Fibroblast of skin of left biceps (primary cell): ENCODE measurements at regions not wholly inside any gene's neighbourhood (a gene's known extent, or its start where the extent isn't known, plus 50 kb on each side); places are given as distances from the start of the nearest gene placed in this dataset.
"Not testable (repeated sequence)": the region's sequence is repeated elsewhere in the genome, so short reads cannot be mapped to it uniquely, and the experiment has no call there.

Experiments used
- DNase-seq, 2 experiments: peaks; one replicate each; pipeline ENCODE4 v3.0.0-alpha.2; 2013; ENCODE audit warnings: low read depth in 2 of 2

GRCh38 chr3:26279091-26279490 lies 343.5 kb upstream of the LRRC3B start:
- DNase-seq: no peak

- DNase-seq: no peak
Observed at GRCh38 chr3:26280517-26280916, 342.1 kb upstream of the LRRC3B start.

DNA sequence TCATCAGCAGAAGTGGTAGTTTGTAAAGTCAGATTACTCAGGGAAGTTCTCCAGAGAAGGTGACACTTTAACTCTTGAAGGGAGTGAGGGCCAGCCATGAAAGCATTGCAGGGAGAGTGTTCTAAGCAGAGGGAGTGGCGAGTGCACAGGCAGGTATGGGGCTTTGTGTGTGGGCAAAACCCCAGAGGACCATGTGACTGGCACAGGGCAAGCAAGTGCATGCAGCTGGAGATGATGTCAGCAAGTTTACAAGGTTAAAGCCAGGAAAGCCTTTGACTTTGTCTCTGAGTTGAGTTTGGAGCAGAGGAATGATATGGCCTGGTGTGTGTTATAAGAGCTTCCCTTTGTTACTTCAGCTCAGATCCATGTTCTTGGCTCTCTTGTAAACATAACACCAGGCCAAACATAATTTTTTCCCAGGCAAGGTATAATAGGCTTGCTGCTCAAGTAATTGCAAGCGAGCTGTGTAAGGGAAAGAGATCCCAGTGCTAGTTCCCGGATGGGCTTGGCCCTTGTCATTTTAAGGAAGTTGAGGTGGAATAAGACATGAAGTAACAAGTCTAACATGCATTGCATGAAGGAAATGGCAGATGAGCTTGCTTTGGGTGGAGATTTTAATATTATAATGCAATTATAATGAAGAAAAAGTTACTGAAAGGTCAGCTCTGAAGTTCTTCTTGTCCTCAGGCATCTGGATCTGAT lies 341.1 kb upstream of the LRRC3B start:
- no peak for DNase-seq

- DNase-seq: not testable (repeated sequence)
Observed at GRCh38 chr3:26284503-26284902, 338.1 kb upstream of the LRRC3B start.

GRCh38 chr3:26291840-26292239 lies 330.7 kb upstream of the LRRC3B start:
- DNase-seq: no peak

DNA sequence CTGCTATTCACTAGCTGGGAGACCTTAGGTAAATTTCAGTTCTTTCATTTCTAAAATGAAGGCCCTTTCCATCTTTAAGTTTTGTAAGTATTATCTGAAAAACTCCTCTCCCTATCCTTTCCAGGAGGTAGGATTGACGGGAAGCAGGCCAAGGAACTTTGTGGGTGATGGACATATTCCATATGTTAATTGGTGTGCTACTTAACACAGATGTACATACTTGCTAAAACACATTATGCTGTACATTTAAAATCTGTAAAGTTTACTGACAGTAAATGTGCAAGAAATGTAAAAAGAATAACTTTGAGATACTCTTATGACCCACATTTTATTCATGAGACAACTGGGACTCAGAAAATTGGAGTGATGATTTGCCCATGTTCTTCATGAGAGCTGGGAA lies 329.8 kb upstream of the LRRC3B start:
- no peak for DNase-seq

- no peak for DNase-seq
Observed at GRCh38 chr3:26293329-26293844, 329.2 kb upstream of the LRRC3B start.

- no peak for DNase-seq
Observed at GRCh38 chr3:26307192-26307591, 315.4 kb upstream of the LRRC3B start.

- DNase-seq: no peak
Observed at GRCh38 chr3:26307787-26308186, 314.8 kb upstream of the LRRC3B start.

- DNase-seq: no peak
Observed at GRCh38 chr3:26308454-26308853, 314.1 kb upstream of the LRRC3B start.

GRCh38 chr3:26309536-26309935 lies 313.0 kb upstream of the LRRC3B start:
- DNase-seq: not testable (repeated sequence)

DNA sequence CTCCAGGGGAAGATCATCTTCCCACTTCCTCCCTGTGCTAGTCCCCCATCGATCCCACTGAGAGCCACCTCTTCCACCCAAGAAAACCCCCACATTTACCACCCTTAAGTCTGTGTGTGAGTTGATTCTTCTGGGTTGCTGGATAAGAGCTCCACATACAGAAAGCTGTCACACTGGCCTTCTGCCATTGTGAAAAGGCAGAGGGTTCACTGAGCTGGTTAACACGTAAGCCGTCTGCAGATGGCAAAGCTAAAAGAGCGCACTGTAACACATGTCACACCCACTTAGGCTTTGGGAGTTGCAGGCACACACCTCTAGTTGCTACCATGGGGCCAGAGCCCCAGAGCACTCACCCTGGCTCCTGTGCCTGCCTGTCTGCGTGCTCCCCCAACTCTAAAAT lies 309.8 kb upstream of the LRRC3B start:
- DNase-seq: no peak

DNA sequence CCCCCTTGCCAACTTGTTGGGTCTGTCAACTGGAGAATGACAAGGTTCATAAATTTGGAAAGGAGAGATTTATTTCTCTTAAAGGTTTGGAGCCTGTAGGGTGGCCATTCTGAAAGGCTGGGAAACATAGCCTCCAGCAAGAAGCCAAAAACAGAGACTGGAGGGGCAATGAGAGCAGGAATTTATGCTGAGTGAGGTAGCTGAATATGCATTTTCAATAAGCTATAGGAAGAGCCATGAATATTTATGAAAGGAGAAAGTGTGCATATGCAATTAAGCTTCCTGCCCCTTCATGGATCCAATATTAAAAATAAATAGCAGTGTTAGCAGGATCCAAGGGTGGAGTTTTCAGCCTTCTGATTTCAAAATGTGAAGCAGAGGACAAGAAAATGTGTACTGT lies 306.1 kb upstream of the LRRC3B start:
- no peak for DNase-seq

DNA sequence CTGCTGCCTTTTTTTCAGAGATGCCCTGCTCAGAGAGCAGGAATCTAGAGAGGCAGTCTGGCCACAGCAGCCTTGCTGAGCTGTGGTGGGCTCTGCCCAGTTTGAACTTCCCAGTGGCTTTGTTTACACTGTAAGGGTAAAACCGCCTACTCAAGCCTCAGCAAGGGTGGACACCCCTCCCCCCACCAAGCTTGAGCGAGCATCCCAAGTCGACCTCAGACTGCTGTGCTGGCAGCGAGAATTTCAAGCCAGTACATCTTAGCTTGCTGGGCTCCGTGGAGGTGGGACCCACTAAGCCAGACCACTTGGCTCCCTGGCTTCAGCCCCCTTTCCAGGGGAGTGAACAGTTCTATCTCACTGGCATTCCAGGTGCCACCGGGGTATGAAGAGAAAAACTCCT lies 298.8 kb upstream of the LRRC3B start:
- not testable (repeated sequence) for DNase-seq

DNA sequence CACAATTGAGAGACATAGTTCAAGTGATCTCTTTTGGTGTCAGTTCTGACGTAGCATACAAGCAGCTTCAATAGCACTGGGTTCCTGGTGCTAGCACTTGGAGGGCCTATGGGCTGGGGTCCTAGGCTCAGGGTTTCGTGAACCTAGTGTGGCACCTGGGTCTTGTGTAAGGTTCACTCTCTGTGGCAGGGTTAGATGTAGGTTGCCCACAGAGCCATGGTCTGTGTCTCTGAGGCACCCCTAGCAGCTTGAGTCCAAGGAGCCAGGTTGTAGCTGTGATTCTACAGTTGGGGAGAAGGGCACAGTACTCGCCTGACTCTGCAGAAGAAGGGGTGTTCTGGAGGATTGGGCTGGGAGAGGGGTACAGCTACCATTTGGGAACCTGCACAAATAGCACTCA lies 282.6 kb upstream of the LRRC3B start:
- DNase-seq: no peak

DNA sequence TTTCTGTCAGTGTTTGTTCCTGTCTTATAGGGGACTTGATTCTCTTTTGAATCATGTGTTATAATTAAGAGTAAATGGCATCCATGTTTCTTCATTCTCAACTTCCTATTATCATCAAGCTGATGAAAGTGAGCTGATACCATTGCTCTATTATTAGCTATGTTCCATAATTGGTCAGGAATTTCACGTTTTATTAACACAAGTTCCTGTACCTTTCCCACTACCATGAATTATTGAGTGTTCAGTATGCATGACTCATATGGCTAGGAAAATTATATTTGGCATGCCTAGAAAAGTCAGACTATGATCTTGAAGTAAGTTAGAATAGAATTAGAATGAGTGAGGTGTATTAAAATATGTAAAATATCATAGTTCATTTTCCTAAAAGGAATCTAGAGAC lies 278.9 kb upstream of the LRRC3B start:
- DNase-seq: no peak

DNA sequence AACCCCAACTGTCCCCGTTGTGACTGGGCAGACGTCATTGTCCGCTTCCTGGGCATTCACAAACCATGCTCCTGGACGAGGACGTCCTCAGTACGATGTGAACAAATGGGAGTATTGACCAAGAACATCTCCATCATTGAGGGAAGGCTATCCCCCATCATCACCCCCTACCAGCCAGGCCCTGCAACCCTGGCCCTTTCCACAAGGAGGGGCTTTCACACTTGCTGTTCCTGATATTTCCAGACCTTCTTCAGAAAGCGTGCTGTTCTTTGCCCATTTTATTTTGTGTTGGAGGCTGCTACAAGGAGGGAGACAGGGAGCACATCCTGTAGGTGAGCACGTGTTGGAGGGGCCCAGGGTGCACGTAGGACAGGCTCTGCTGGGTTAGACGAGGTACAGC lies 277.0 kb upstream of the LRRC3B start:
- DNase-seq: no peak

GRCh38 chr3:26346497-26346896 lies 276.1 kb upstream of the LRRC3B start:
- no peak for DNase-seq

- DNase-seq: no peak
Observed at GRCh38 chr3:26347150-26347549, 275.4 kb upstream of the LRRC3B start.

DNA sequence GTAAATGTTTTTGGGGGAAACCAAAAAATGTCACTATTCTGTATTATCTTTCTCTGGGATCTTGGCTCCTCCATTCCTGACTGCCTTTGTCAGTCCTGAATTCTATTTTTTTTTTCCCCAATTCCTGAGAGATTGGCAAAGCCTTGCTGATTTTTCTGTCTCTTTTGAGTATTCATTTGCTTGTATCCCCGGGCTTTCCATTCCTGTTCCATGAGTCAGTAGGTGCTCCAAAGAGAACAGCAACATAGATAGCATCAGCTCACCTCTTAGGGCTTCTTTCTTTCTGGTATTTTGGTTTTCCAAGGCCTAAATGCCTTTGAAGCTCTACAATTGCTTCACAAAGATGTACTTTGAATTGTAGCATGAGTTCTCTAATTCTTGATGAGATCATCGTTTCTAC lies 271.7 kb upstream of the LRRC3B start:
- DNase-seq: no peak

DNA sequence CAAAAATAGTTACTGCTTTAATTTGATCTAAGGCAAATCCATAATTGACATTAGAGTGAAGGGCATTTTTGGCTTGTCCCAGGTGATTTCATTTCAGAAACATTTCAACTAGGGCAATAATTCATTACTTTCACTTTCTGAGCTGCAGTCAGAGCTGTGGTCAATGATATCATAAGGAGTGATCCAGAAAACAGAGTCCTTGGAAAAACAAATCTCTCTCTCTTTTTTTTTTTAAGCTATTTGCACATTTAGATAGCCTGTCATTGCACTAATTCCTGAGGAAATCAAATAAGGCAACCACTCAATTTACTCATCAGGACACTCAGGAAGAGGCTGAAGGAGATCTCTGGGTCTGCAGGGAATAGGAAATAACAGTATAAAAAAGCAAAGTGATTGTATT lies 269.5 kb upstream of the LRRC3B start:
- DNase-seq: no peak

GRCh38 chr3:26358405-26358804 lies 264.2 kb upstream of the LRRC3B start:
- no peak for DNase-seq

GRCh38 chr3:26365706-26366105 lies 256.9 kb upstream of the LRRC3B start:
- no peak for DNase-seq

DNA sequence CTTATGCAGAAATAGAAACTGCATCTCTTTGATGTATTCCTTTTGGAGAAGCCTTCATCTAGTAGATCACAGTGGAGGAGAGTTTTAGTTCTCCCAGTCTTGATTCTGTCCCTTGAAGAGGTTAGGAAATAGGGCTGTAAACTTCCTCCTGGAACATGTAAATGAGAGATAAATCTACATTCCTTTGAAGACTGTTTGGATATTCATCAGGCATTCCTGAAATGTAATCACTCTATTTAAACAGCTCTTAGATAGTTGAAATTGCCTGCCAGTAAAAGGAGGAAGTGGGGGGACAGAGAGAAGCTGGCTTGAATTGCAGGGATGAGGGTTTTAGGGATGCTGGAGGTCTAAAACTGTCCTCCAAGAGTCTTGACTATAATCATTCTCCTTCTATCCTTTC lies 254.3 kb upstream of the LRRC3B start:
- no peak for DNase-seq
